GM18873 (cell line): ENCODE measurements at regions not wholly inside any gene's neighbourhood (a gene's known extent, or its start where the extent isn't known, plus 50 kb on each side); places are given as distances from the start of the nearest gene placed in this dataset.
"Not testable (repeated sequence)": the region's sequence is repeated elsewhere in the genome, so short reads cannot be mapped to it uniquely, and the experiment has no call there.

Experiments used
- ATAC-seq: cut with Tn5 transposase; IDR thresholded peaks from one replicate; pipeline ENCODE4 v1.9.1; 2021; ENCODE audit warnings: mild to moderate bottlenecking, moderate library complexity, moderate number of reproducible peaks; ENCODE audit not compliant: unreplicated experiment, low FRiP score

DNA sequence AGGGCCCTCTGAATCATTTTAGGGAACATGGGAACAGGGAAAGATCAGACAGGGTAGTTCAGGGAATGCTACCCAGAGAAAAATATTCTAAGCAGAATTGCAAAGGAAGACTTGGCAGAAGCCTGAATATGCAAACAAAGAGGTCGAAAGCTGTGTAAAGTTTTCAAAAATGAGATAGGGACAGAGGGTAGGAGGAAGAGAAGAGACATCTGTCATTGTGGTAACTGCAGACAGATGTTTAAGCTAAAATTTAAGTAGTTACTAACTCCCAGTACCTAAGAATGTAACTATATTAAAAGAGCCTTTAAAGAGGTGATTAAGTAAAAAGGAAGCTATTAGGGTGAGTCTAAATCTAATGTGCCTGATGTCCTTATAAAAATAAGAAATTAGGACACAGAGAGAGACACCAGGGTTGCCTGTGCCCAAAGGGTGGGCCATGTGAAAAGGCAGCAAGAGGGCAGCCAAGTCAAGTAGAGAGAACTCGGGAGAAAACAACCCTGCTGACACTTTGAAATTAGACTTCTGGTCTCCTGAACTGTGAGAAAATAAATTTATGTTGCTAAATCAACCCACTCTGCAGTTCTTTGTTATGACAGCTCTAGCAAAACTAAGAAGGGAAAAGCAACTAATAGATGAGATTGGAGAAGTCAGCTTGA lies 1647.4 kb upstream of the C9orf72 start:
- no peak for ATAC-seq

DNA sequence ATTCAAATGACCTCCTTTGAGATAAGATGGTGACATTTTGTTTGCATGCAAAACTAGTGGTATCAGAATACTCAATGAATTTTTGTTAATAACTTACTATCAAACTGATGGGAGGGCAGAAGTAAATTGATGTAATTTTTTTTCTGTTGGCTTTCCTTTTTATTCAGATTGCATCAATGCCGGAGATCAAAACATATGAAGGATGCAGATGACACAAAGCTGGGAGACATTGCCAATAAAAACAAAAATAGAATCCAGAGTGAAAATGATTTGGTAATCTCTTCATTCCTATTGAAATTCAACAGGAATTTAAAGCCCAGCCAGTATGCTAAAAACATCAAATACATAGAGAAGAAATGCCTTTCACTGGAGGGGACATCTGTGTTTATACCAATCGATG lies 1655.3 kb upstream of the C9orf72 start:
- no peak for ATAC-seq

DNA sequence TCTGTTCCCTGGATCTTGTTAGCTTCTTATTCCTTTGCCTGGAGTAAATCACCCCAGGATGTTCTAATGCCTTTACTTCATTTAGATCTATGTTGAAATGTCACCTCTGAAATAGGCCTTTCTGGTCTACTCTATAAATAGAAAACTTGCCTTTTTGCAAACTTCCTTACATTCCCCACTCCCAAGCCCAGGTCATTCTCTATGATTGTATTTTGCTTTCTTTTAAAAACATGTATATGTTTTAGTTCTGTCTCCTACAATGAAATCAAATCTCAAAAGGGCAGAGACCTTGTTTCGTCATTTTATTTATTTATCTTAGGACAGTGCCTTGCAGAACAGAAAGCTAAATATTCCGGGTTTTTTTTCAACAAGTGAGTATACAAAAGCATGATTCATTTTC lies 1657.7 kb upstream of the C9orf72 start:
- ATAC-seq = no peak

DNA sequence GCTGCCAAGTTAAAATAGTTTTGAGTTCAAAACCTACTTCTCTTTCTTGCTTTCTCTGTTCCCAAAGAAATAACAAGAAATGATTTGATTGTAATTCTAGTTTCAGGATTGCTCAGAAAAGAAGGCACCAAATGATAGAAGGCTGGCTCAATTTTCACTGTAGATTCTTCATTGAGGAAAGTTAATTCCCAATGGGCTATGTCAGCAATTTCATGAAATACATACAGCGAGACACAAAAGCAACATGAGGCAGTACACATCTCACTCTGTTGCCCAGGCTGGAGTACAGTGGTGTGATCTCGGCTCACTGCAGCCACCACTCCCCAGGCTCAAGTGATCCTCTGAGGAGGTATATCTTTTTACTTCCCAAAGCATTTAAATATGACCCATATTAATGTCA lies 1659.9 kb upstream of the C9orf72 start:
- ATAC-seq = no peak

DNA sequence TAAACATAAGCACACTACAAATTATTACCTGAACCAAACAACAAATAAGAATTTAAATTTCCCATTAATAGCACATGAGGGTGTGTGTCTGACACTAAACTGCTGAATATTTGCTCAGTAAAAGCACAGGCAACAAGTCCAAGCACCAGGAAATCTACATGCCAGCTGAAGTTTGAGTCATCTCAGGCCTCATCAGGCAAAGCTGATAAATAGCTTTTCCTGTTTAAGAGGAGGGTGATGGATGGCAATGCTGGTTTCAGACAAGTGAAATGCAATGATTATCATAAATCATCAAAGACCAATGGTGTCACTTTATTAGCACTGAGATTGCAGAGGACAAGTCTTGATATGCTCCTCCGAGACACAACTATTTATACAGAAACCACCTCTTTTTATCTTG lies 1668.0 kb upstream of the C9orf72 start:
- no peak for ATAC-seq

DNA sequence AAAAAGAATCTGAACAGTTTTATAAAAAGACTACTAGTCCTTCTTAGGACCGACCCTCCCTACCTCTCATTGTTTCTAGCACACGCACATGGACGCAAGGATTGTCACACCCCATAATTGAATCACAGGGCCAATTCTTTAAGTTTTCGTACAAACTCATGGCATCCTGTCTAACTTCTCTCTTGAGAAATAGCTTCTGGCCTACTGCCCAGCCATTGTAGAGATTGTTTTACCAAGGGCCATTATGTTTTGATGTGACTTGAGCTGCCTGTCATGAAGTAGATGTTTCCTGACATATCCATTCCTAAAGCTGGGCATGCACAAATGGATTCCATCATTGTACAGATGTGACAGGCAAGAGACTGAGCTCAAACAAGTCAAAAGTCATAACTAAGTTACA lies 1672.1 kb upstream of the C9orf72 start:
- no peak for ATAC-seq

DNA sequence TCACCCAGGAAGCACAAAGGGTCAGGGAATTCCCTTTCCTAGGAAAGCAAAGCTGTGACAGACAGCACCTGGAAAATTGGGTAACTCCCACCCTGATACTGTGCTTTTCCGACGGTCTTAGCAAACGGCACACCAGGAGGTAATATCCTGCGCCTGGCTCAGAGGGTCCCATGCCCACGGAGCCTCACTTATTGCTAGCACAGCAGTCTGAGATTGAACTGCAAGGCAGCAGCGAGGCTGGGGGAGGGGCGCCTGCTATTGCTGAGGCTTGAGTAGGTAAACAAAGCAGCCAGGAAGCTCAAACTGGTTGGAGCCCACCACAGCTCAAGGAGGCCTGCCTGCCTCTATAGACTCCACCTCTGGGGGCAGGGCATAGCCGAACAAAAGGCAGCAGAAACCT lies 1697.1 kb upstream of the C9orf72 start:
- not testable (repeated sequence) for ATAC-seq

DNA sequence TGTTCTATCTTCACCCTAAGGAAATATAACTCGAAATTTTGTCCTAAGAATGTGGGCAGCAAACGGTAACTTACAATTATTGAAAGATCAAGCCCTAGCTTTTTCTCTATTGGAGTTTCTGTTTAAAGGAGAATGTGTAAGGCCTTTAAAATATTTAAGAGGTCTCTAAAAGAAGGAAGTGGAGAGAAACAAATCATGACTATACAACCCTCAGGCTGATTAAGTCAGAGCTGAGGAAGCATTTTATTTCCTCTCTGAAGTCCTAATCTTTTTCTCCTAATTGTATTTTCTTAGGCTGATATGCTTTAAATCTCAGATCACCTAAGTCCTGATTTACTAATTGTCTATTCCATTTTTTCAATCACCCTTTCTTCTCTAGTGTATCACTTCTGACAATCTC lies 1708.8 kb upstream of the C9orf72 start:
- ATAC-seq = no peak

DNA sequence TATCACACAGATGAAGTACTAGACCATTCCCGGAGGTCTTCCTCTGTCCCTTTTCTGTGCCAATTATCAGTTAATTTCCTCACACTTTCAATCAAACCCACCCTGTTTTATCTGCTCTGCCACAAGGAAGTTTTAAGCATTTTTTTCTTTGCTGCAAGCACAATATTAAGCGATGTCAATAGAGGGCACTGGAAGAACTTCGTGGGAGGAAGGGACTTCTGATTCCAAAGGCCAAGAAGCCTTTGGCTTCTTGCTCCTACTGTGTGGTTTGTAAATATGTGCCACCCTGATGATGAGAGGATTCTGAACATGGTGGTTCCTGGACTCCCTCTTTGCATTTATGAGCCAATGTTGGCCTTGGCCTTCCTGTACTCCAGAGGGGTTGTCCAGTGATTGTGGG lies 1712.5 kb upstream of the C9orf72 start:
- no peak for ATAC-seq

DNA sequence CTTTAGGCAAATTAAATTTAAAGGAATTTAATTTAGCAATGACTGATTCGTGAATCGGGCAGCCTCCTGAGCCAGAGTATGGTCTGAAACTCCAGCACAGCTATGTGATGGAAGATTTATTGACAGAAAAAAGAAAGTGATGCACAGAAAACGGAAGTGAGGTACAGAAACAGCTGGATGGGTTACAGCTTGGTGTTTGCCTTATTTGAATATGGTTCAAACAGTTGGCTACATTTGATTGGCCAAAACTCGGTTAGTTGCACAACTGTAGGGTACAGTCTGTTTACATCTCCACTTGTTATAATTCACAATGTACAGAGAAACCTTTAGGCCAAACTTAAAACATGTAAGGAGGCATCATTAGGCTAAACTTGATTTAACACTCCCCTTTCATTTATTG lies 1716.1 kb upstream of the C9orf72 start:
- ATAC-seq = no peak

DNA sequence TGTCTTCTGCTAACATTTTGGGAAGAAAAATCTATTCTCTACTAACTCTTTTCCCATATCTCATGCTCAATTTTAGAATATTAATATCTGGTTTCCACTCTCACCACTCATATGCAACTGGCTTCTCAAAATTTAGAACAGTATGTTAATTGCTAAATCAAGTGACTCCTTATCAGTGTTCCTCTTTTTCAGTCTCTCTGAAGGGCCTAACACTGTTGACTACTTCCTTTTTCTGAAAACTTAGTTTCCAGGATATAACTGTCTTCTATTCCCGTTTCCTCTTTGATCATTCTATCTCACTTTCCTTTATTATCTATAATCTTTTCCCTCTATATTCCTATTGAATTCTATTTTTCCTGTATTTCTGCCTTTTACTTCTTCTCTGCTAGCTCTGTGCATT lies 1717.2 kb upstream of the C9orf72 start:
- no peak for ATAC-seq

DNA sequence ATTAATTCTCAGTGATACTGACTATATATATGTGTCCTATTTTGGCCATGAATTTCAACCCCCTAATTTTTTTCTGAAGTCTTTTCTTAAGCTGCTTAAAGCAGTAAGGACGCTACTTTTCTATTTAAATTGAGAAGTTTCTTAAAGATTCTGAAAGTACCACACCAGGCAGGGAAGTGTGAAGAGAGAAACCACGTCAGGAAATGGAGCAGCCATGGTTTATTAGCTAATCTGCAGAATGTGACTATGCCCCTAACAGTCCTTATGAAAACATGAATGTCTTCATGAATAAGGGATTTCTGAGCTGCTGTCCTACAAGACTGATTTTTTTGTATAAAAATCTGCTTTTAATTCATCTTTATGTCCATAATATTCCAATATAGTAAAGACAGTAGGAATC lies 1724.3 kb upstream of the C9orf72 start:
- ATAC-seq = no peak

DNA sequence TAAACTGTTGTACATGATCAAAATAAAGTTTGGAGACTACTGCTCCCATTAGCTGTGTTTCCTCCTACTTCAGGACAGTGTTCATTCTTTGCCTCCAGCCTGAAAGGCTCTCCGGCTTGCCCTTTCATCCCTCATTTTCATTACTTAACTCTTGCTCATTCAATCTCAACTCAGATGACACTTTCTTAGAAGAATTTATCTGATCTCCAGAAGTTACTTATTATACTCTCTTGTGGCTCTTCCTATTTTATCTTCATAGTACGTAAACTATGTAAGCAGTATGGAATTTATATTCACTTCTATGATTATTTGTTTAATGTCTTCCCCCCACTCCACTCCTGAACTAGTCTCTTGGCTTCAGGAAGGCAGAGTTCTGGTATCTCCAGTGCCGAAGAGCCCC lies 1737.9 kb upstream of the C9orf72 start:
- ATAC-seq = no peak

DNA sequence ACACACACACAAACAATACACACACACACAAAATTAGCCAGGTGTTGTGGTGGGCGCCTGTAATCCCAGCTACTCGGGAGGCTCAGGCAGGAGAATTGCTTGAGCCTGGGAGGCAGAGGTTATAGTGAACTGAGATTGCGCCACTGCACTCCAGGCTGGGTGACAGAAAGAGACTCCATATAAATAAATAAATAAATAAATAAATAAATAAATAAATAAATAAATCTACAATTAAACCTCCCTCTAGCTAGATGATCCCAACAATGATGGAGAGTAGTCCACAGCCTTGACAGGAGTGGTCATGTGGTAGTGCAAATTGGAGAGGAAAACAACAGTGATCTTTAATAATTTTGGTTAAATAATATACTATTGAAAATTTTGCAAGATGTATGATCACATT lies 1739.0 kb upstream of the C9orf72 start:
- ATAC-seq = no peak

DNA sequence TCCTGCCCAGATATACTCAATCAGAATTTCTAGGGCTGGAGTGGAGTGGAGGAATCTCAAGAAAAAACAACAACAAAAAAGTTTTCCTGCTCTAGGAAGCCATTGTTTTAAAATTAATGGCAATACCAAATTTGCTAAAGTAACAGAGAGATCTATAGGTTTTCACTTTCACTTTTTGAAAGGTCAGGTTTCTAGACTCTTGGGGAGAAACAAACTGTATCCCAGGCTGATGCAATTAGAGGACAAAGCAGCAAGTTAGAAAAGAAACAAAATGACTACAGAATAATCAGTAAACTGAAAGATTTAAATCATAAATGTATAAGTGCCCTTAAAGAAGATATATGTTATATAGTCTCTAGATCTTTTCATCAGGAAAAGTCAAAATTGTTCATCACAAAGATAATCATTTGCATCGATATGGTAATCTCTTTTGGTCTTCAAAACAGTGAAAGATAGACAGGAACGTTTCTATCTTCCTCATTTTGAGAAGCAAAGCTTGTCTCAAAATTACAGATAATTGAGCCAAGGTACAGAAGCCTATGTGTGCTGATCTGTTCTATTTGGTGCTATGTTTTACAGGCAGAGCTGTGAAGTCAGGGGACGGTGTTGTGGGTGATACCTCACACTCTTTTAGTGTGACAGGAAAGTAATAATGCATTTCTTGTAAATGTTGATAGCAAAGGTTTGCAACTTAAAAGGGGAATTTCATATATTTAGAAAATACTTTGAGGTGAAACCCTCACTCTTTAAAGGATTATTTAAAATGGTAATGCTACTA lies 1746.6 kb upstream of the C9orf72 start:
- ATAC-seq = no peak

DNA sequence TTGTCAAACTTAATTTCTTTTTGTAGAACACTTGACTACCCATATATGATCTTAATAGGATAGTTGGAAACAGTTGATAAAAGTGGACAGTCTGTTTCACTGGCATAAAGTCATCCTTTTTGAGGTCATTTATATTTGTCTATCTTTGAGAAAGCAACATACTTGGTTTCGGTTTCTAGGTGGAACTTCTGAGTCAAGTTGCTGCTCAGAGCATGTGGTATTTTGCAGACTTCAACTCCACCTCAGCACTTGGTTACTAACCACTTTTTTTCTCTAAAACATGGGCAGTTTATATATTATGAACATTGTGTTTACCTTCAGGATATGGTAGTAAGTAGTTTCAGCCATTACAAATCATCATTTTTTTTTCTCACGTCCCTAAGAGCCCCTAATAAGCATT lies 1749.0 kb upstream of the C9orf72 start:
- ATAC-seq = no peak

DNA sequence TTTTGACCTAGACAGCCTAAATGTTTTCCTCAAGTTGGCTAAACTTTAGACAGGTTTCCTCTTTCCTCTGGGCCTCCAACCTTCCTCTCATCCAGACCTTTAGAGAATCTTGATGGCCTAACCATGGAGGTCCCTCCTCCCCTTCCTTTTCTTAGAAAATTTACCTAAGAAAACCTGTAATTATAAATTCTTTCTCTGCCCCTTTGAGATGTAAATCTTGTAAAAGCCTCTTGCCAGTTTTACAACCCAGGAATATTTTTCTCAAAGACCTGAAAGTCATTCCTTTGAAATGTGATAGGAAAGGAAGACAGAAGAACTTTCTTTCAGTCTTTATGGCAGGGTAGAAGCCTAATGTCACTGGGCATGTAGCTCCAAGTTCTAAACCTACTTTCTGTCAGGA lies 1752.6 kb upstream of the C9orf72 start:
- no peak for ATAC-seq

DNA sequence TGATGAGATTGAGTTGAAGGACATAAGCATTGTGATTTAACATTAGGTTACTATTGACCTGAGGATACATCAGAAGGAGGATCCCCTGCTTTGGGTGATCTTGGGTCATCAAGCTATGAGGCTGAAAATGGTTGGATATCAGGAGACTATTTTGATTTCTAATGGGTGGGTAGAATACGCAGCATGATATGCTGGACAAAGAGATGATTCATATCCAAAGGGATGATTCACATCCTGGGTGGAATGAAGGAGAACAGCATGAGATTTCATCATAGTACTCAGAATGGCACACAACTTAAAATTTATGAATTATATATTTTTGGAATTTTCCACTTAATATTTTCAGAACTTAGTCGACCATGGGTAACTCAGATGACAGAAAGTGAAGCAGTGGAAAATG lies 1759.5 kb upstream of the C9orf72 start:
- ATAC-seq = no peak

DNA sequence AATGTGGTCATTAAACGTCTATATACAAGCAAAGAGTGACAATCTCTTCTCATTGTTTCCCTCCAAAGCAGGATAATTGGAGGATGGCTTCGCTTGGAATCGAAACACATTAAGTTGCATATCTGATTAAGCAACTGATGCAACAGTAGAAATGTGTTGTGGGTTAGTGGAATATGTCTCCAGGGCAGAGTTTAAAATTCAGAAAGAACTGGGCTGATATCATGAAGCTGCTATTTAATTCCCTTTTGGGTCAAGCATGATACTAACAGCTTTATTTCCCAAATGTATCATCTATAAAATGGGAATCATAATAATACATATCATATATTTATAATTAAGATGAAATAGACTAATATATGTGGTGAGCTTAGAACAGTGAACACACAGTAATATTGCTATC lies 1763.0 kb upstream of the C9orf72 start:
- ATAC-seq = no peak

DNA sequence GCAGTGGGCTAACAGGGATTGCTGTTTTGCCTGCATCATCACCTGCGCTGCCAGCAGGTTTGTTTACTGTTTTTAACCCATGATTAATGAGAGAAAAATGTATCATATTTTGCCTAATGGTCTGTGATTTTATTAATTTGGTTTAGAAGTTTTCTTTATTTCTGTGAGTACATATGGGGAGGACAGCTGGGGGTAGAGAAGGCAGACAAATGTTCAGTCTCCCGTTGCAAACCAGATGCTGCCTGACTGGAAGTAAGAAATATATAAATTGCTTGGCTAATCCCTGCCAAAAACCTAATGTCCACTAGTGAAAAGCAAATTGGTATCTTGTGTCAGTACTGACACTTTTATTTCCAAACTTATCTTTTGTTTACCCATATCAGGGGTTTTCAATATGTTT lies 1766.1 kb upstream of the C9orf72 start:
- ATAC-seq = no peak

DNA sequence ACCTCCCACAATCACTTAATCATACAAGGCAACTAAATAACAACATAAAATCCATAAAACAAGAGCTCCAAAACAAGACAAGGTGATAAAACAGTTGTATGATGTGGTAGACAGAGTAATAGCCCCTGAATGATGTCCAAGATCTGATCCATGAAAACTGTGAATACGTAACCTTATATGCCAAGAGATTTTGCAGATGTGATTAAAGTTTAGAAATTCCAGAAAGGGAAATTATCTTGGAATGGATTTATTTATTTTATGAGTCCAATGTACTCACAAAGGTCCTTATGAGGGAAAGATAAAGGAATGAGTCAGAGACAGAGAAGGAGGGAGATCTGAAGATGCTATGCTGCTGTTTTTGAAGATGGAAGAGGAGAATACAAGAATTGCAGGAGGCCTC lies 1775.7 kb upstream of the C9orf72 start:
- ATAC-seq = no peak

DNA sequence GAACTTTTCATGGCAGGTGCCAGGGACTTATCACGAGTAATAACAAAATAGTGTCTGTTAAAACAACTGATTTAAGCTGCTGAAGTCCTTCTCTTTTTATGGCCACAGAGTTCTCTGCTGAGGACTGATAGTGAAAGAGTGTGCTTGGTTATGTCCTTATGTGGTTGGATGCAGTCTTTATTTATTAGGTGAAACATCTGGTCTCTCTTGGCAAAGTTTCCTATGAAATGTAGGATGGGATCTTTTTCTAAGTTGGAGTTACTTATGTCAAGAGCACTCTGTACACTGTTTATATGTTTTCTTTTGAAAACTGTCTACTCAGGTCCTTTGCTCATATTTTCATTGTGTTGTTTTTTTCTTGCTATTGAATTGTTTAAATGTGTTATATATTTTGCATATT lies 1816.1 kb upstream of the C9orf72 start:
- no peak for ATAC-seq
